ENCODE measurements at regions not wholly inside any gene's neighbourhood (a gene's known extent, or its start where the extent isn't known, plus 50 kb on each side); places are given as distances from the start of the nearest gene placed in this dataset.

GRCh38 chrX:126886997-126887396 is 67.5 kb downstream of the PRR32 start:
- TF ChIP-seq CTCF (conservative IDR thresholded peaks at IDR 0.05; ENCODE audit: low read length): no peak
- TF ChIP-seq EZH2phosphoT487 (IDR thresholded peaks at IDR 0.05; ENCODE audit: borderline replicate concordance, low read depth, low read length): no peak
